DND-41 (cell line): ENCODE measurements at regions not wholly inside any gene's neighbourhood (a gene's known extent, or its start where the extent isn't known, plus 50 kb on each side); places are given as distances from the start of the nearest gene placed in this dataset.

Source experiments
- CTCF ChIP-seq: IDR thresholded peaks from 2 replicates; pipeline ENCODE4 v1.5.1; 2012; ENCODE audit warnings: borderline replicate concordance, low read length, moderate library complexity, mild to moderate bottlenecking; ENCODE audit not compliant: poor library complexity, severe bottlenecking; ENCODE audit errors: extremely low read depth
- EZH2 ChIP-seq: IDR thresholded peaks from 3 replicates; pipeline ENCODE4 v1.6.1; 2012; ENCODE audit warnings: borderline replicate concordance, low read depth, mild to moderate bottlenecking, moderate library complexity, low read length, inconsistent platforms; ENCODE audit not compliant: severe bottlenecking

- TF ChIP-seq CTCF (no peak), EZH2 (no peak)
These were observed 169.2 kb upstream of the NCKAP5 start for GRCh38 chr2:133737242-133737993.
